Transverse colon (tissue), 4 donors: ENCODE measurements at regions not wholly inside any gene's neighbourhood (a gene's known extent, or its start where the extent isn't known, plus 50 kb on each side); places are given as distances from the start of the nearest gene placed in this dataset.
A peak's percentile ranks its signal among the peaks of the same experiment; 100 is the strongest.

Experiments used
- DNase-seq: peaks from one replicate; pipeline ENCODE4 v3.0.0-alpha.2; 2019
- H3K27ac ChIP-seq, 4 donors: fragments of 200-600 bp; sonication (generic); 2 replicates each; pipeline ENCODE4 v1.5.1; 2016 to 2018; ENCODE audit warnings: inconsistent platforms in 4 of 4
- H3K27me3 ChIP-seq: fragments of 200-600 bp; sonication (generic); 2 replicates; pipeline ENCODE4 v1.5.1; 2017; ENCODE audit warnings: inconsistent platforms
- H3K36me3 ChIP-seq, 4 donors: fragments of 200-600 bp; sonication (generic); 2 replicates each; pipeline ENCODE4 v1.5.1; 2017 to 2019; ENCODE audit warnings: inconsistent platforms in 4 of 4
- H3K4me1 ChIP-seq, 4 donors: fragments of 200-600 bp; sonication (generic); 2 replicates each; pipeline ENCODE4 v1.5.1; 2017 to 2020; ENCODE audit warnings: inconsistent platforms in 4 of 4
- H3K4me3 ChIP-seq, 4 donors: fragments of 200-600 bp; sonication (generic); 1 replicate in 1 of 4; 2 replicates in 3 of 4; pipeline versions ENCODE4 v1.5.1 to v1.6.1; 2017 to 2019; ENCODE audit warnings: inconsistent platforms in 4 of 4
- H3K9me3 ChIP-seq, 2 donors: fragments of 200-600 bp; sonication (generic); 2 replicates each; pipeline ENCODE4 v1.5.1; 2017 to 2019; ENCODE audit warnings: inconsistent platforms in 2 of 2
- CTCF ChIP-seq, 5 experiments: fragments of 200-600 bp in 3 of 5; fragments of 450-650 bp in 2 of 5; sonication (generic) in 3 of 5; IDR thresholded peaks; 1 replicate in 2 of 5; 2 replicates in 3 of 5; pipeline ENCODE4 v1.5.1; 2016 to 2017; ENCODE audit warnings: antibody characterized with exemption in 5 of 5, inconsistent platforms in 3 of 5, mild to moderate bottlenecking in 2 of 5, moderate library complexity in 1 of 5
- EP300 ChIP-seq: sonication (generic); formaldehyde crosslinking; IDR thresholded peaks from one replicate; pipeline ENCODE4 v1.6.1; 2017; ENCODE audit warnings: antibody characterized with exemption, low read depth
- POLR2A ChIP-seq: fragments of 450-650 bp; IDR thresholded peaks from one replicate; pipeline ENCODE4 v1.6.1; 2016; ENCODE audit warnings: antibody characterized with exemption, mild to moderate bottlenecking, moderate library complexity
- POLR2AphosphoS5 ChIP-seq, 3 donors: sonication (generic); formaldehyde crosslinking; IDR thresholded peaks; one replicate each; pipeline ENCODE4 v1.6.1; 2016; ENCODE audit warnings: antibody characterized with exemption in 3 of 3
- WGBS, 2 donors: methylation state at CpG; one replicate each; pipeline ENCODE4 v1.1.5; 2018; ENCODE audit warnings: low coverage in 1 of 2; 5-methylcytosine and 5-hydroxymethylcytosine counted together
- in situ Hi-C, 4 donors: fragments of 200-750 bp; cut with MboI; loops; one replicate each; pipeline versions ENCODE4 v1.15.0 to v1.15.1; 2017; ENCODE audit warnings: low sequenced_read_pairs in 3 of 4, low pct_ligation_motif_present in 1 of 4, low pct_unique_long_range_greater_than_20kb in 1 of 4
- intact Hi-C: fragments of 100-400 bp; cut with DNase I; formaldehyde crosslinking; loops from one replicate; pipeline ENCODE4 v1.15.1; 2023; ENCODE audit warnings: low total_unique reads

- in situ Hi-C loops (loop anchor here in 1 of 4 donors (10.0 kb wide), 2 partner anchors 321 to 461 kb away; no protein-coding TSS in a partner anchor), intact Hi-C loops (no loop called here)
- no peak for DNase-seq
- WGBS, 2 donors, result 34 to 39% methylated on average over 4 of the region's 4 CpGs
- H3K4me3 ChIP-seq, result no peak overlapping the region
- H3K27me3 ChIP-seq, result no peaks in the 10 kb centered on the region
- no peaks in the 10 kb centered on the region for H3K9me3 ChIP-seq
- TF ChIP-seq POLR2A, result no peak
- peak in 2 of 5 experiments; percentile 12 to 24 for TF ChIP-seq CTCF (IDR thresholded peaks at IDR 0.05)
- H3K27ac ChIP-seq, result no peak overlapping the region
- no peaks in the 10 kb centered on the region for H3K4me1 ChIP-seq
- H3K36me3 ChIP-seq, result no peaks in the 10 kb centered on the region
These were observed 64.5 kb upstream of the DAAM1 start for GRCh38 chr14:59123975-59124374.

GRCh38 chr14:59125156-59125555 is 63.3 kb upstream of the DAAM1 start:
- Histone ChIP-seq H3K36me3 (no peaks in the 10 kb centered on the region), H3K4me3 (no peak overlapping the region), H3K27me3 (no peaks in the 10 kb centered on the region), H3K9me3 (no peaks in the 10 kb centered on the region), H3K27ac (no peak overlapping the region), H3K4me1 (no peaks in the 10 kb centered on the region)
- no peak for DNase-seq
- in situ Hi-C loops, result loop anchor here (5.0 to 25.0 kb wide), 4 partner anchors 317 to 462 kb away; partner anchors contain the start of gene CCDC175 (in 1 of the 4)
- 0 to 60% methylated on average over 1 to 4 of the region's 4 CpGs for WGBS, 2 donors
- intact Hi-C loops, result loop anchor here (5.0 kb wide), 1 partner anchor 317 kb away; no protein-coding TSS in a partner anchor
- TF ChIP-seq EP300 (no peak), CTCF (IDR thresholded peaks at IDR 0.05) (no peak), POLR2A (no peak), POLR2AphosphoS5 (IDR thresholded peaks at IDR 0.05) (no peak)

- Histone ChIP-seq H3K36me3 (no peaks in the 10 kb centered on the region), H3K4me1 (no peaks in the 10 kb centered on the region), H3K27ac (no peak overlapping the region), H3K27me3 (no peaks in the 10 kb centered on the region), H3K9me3 (no peaks in the 10 kb centered on the region), H3K4me3 (no peak overlapping the region)
- WGBS, 2 donors, result 37 to 40% methylated on average over 4 of the region's 4 CpGs
- DNase-seq, result no peak
- TF ChIP-seq POLR2AphosphoS5 (IDR thresholded peaks at IDR 0.05) (no peak), CTCF (IDR thresholded peaks at IDR 0.05) (peak; percentile 73 to 89 (median 84)), POLR2A (no peak)
- in situ Hi-C loops, result loop anchor here (5.0 to 25.0 kb wide), 4 partner anchors 315 to 460 kb away; partner anchors contain the start of gene CCDC175 (in 1 of the 4)
- intact Hi-C loops, result loop anchor here (5.0 kb wide), 1 partner anchor 315 kb away; no protein-coding TSS in a partner anchor
These were observed 61.6 kb upstream of the DAAM1 start for GRCh38 chr14:59126714-59127436.

GRCh38 chr14:59127437-59127732 is 61.1 kb upstream of the DAAM1 start:
- WGBS, 2 donors, result 74 to 76% methylated on average over 1 of the region's 1 CpG
- in situ Hi-C loops, result loop anchor here (5.0 to 25.0 kb wide), 4 partner anchors 315 to 460 kb away; partner anchors contain the start of gene CCDC175 (in 1 of the 4)

More at GRCh38 chr14:59127437-59127732, 61.1 kb upstream of the DAAM1 start:
- H3K27ac ChIP-seq, result no peak overlapping the region
- peaks cover 0 to under 1% (median under 1%) of the 10 kb centered on the region in 4 donors for H3K4me1 ChIP-seq
- TF ChIP-seq EP300 (no peak), POLR2A (no peak), POLR2AphosphoS5 (IDR thresholded peaks at IDR 0.05) (no peak), CTCF (IDR thresholded peaks at IDR 0.05) (no peak)
- H3K9me3 ChIP-seq, result no peaks in the 10 kb centered on the region
- intact Hi-C loops, result loop anchor here (5.0 kb wide), 1 partner anchor 315 kb away; no protein-coding TSS in a partner anchor
- no peaks in the 10 kb centered on the region for H3K27me3 ChIP-seq
- no peak overlapping the region for H3K4me3 ChIP-seq
- H3K36me3 ChIP-seq, result no peaks in the 10 kb centered on the region
- no peak for DNase-seq
